Liver (tissue), 8 donors: ENCODE measurements at regions not wholly inside any gene's neighbourhood (a gene's known extent, or its start where the extent isn't known, plus 50 kb on each side); places are given as distances from the start of the nearest gene placed in this dataset.

Experiments
- DNase-seq: peaks from one replicate; pipeline ENCODE4 v3.0.0-alpha.2; 2017; ENCODE audit warnings: low spot score
- H3K27ac ChIP-seq, 2 donors: one replicate each; pipeline ENCODE4 v1.7.0; 2013; ENCODE audit warnings: inconsistent platforms in 2 of 2, low read length in 2 of 2, control low read depth in 1 of 2, low read depth in 1 of 2, mild to moderate bottlenecking in 1 of 2
- H3K27me3 ChIP-seq, 4 donors: one replicate each; pipeline versions ENCODE4 v1.6.1 to v1.7.0; 2013; ENCODE audit warnings: low read length in 3 of 4, inconsistent platforms in 1 of 4, mild to moderate bottlenecking in 1 of 4, moderate library complexity in 1 of 4; ENCODE audit not compliant: control insufficient read depth in 4 of 4, insufficient read depth in 4 of 4
- H3K36me3 ChIP-seq, 4 donors: one replicate each; pipeline versions ENCODE4 v1.6.1 to v1.7.0; 2013; ENCODE audit warnings: low read length in 3 of 4, mild to moderate bottlenecking in 3 of 4, low read depth in 1 of 4, moderate library complexity in 1 of 4; ENCODE audit not compliant: control insufficient read depth in 4 of 4, insufficient read depth in 3 of 4
- H3K4me1 ChIP-seq, 4 donors: one replicate each; pipeline versions ENCODE4 v1.6.1 to v1.7.0; 2013; ENCODE audit warnings: low read length in 3 of 4, mild to moderate bottlenecking in 3 of 4, moderate library complexity in 1 of 4; ENCODE audit not compliant: control insufficient read depth in 4 of 4, insufficient read depth in 4 of 4
- H3K4me3 ChIP-seq, 3 donors: one replicate each; pipeline versions ENCODE4 v1.6.1 to v1.7.0; 2013; ENCODE audit warnings: low read length in 3 of 3, control low read depth in 1 of 3, low read depth in 1 of 3, mild to moderate bottlenecking in 1 of 3
- H3K9ac ChIP-seq, 2 donors: one replicate each; pipeline ENCODE4 v1.7.0; 2013; ENCODE audit warnings: low read length in 2 of 2, mild to moderate bottlenecking in 2 of 2, moderate library complexity in 2 of 2, control low read depth in 1 of 2, low read depth in 1 of 2
- H3K9me3 ChIP-seq, 4 donors: one replicate each; pipeline versions ENCODE4 v1.6.1 to v1.7.0; 2013; ENCODE audit warnings: low read length in 3 of 4; ENCODE audit not compliant: control insufficient read depth in 4 of 4
- CTCF ChIP-seq: fragments of 150-350 bp; IDR thresholded peaks from 2 replicates; pipeline ENCODE4 v1.5.1; 2017; ENCODE audit warnings: improper control_type of control experiment, low read depth, low read length; ENCODE audit not compliant: missing input control
- EGR1 ChIP-seq, 2 donors: IDR thresholded peaks; 2 replicates each; pipeline ENCODE4 v1.6.1; 2016 to 2018; ENCODE audit warnings: antibody characterized with exemption in 2 of 2, low read depth in 2 of 2
- FOXA1 ChIP-seq: IDR thresholded peaks from 2 replicates; pipeline ENCODE4 v1.6.1; 2016; ENCODE audit warnings: antibody characterized with exemption
- FOXA2 ChIP-seq: IDR thresholded peaks from 2 replicates; pipeline ENCODE4 v1.6.1; 2016; ENCODE audit warnings: antibody characterized with exemption
- GABPA ChIP-seq, 2 donors: IDR thresholded peaks in 1 of 2; conservative IDR thresholded peaks in 1 of 2; 2 replicates each; pipeline ENCODE4 v1.6.1; 2016; ENCODE audit warnings: antibody characterized with exemption in 2 of 2, mild to moderate bottlenecking in 1 of 2, moderate library complexity in 1 of 2
- HNF4A ChIP-seq, 2 donors: conservative IDR thresholded peaks; 2 replicates each; pipeline ENCODE4 v1.6.1; 2016; ENCODE audit warnings: antibody characterized with exemption in 2 of 2, mild to moderate bottlenecking in 2 of 2
- HNF4G ChIP-seq: IDR thresholded peaks from 2 replicates; pipeline ENCODE4 v1.6.1; 2016; ENCODE audit warnings: antibody characterized with exemption
- JUND ChIP-seq, 2 donors: IDR thresholded peaks; 2 replicates each; pipeline ENCODE4 v1.6.1; 2016; ENCODE audit warnings: antibody characterized with exemption in 2 of 2
- MAX ChIP-seq: IDR thresholded peaks from 2 replicates; pipeline ENCODE4 v1.6.1; 2016; ENCODE audit warnings: antibody characterized with exemption
- NR2F2 ChIP-seq: IDR thresholded peaks from 2 replicates; pipeline ENCODE4 v1.6.1; 2016; ENCODE audit warnings: antibody characterized with exemption
- RAD21 ChIP-seq, 2 donors: IDR thresholded peaks; 2 replicates each; pipeline ENCODE4 v1.6.1; 2016; ENCODE audit warnings: antibody characterized with exemption in 2 of 2, mild to moderate bottlenecking in 2 of 2
- RXRA ChIP-seq, 2 donors: IDR thresholded peaks; 2 replicates each; pipeline ENCODE4 v1.6.1; 2017 to 2018; ENCODE audit warnings: antibody characterized with exemption in 2 of 2, mild to moderate bottlenecking in 1 of 2
- SP1 ChIP-seq: IDR thresholded peaks from 2 replicates; pipeline ENCODE4 v1.6.1; 2018; ENCODE audit warnings: antibody characterized with exemption, mild to moderate bottlenecking
- TAF1 ChIP-seq: conservative IDR thresholded peaks from 2 replicates; pipeline ENCODE4 v1.6.1; 2016; ENCODE audit warnings: antibody characterized with exemption, mild to moderate bottlenecking
- YY1 ChIP-seq: IDR thresholded peaks from 2 replicates; pipeline ENCODE4 v1.6.1; 2016; ENCODE audit warnings: antibody characterized with exemption, mild to moderate bottlenecking
- ZBTB33 ChIP-seq: IDR thresholded peaks from 2 replicates; pipeline ENCODE4 v1.6.1; 2016; ENCODE audit warnings: antibody characterized with exemption
- WGBS: extraction: QIAGEN DNeasy Blood & Tissue Kit; methylation state at CpG from one replicate; pipeline ENCODE4 v1.1.7; 2013; 5-methylcytosine and 5-hydroxymethylcytosine counted together
- TF ChIP-seq, protein P1 (sequence below): IDR thresholded peaks from 2 replicates; pipeline ENCODE4 v1.6.1; 2016; ENCODE audit warnings: antibody characterized with exemption, mild to moderate bottlenecking
- TF ChIP-seq, protein P2 (sequence below): IDR thresholded peaks from 2 replicates; pipeline ENCODE4 v1.6.1; 2016; ENCODE audit warnings: antibody characterized with exemption
- donor health status: healthy.
- donor health status: healthy.
- donor health status: healthy.
- donor health status: healthy.
- donor health status: healthy.

DNA sequence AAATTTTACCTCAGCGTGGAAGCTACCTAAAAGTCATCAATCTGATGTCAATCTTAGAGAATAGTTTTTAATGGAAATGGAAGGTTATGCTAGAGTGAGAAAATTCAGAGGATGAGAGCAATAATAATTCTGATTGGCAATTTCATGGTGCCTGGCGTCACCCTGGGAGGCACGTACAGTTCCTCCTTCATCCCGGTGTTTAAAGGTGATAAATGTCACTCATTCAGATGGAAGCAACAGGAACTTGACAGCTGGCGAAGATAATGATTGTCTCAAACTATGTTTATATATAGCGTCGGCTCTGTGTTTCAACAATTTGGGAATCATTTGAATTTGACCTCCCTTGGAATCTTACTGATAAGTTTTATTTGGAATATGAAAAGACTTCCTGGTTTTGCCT, 108.4 kb downstream of the MED10 start:
- DNase-seq = no peak
- Histone ChIP-seq H3K9me3 (no peaks in the 10 kb centered on the region), H3K9ac (no peak overlapping the region), H3K4me3 (no peak overlapping the region), H3K4me1 (no peaks in the 10 kb centered on the region), H3K36me3 (no peaks in the 10 kb centered on the region), H3K27ac (no peak overlapping the region), H3K27me3 (no peaks in the 10 kb centered on the region)
- TF ChIP-seq TAF1 (no peak), YY1 (no peak), CTCF (no peak), HNF4A (conservative IDR thresholded peaks at IDR 0.05) (no peak), FOXA1 (no peak), SP1 (no peak)
- TF ChIP-seq, protein P1, sequence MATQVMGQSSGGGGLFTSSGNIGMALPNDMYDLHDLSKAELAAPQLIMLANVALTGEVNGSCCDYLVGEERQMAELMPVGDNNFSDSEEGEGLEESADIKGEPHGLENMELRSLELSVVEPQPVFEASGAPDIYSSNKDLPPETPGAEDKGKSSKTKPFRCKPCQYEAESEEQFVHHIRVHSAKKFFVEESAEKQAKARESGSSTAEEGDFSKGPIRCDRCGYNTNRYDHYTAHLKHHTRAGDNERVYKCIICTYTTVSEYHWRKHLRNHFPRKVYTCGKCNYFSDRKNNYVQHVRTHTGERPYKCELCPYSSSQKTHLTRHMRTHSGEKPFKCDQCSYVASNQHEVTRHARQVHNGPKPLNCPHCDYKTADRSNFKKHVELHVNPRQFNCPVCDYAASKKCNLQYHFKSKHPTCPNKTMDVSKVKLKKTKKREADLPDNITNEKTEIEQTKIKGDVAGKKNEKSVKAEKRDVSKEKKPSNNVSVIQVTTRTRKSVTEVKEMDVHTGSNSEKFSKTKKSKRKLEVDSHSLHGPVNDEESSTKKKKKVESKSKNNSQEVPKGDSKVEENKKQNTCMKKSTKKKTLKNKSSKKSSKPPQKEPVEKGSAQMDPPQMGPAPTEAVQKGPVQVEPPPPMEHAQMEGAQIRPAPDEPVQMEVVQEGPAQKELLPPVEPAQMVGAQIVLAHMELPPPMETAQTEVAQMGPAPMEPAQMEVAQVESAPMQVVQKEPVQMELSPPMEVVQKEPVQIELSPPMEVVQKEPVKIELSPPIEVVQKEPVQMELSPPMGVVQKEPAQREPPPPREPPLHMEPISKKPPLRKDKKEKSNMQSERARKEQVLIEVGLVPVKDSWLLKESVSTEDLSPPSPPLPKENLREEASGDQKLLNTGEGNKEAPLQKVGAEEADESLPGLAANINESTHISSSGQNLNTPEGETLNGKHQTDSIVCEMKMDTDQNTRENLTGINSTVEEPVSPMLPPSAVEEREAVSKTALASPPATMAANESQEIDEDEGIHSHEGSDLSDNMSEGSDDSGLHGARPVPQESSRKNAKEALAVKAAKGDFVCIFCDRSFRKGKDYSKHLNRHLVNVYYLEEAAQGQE = no peak
- 84% methylated on average over 7 of the region's 7 CpGs for WGBS

- no peak overlapping the region for H3K9ac ChIP-seq
- H3K36me3 ChIP-seq = no peaks in the 10 kb centered on the region
- no peaks in the 10 kb centered on the region for H3K4me1 ChIP-seq
- H3K27ac ChIP-seq = no peak overlapping the region
- no peak overlapping the region for H3K4me3 ChIP-seq
- WGBS = 70% methylated on average over 3 of the region's 3 CpGs
- no peaks in the 10 kb centered on the region for H3K27me3 ChIP-seq
- H3K9me3 ChIP-seq = no peaks in the 10 kb centered on the region
- no peak for DNase-seq
- TF ChIP-seq CTCF (no peak), FOXA1 (no peak), YY1 (no peak), SP1 (no peak), TAF1 (no peak), HNF4A (conservative IDR thresholded peaks at IDR 0.05) (no peak), RXRA (IDR thresholded peaks at IDR 0.05) (no peak), GABPA (IDR thresholded peaks at IDR 0.05 in 1 of 2, conservative IDR thresholded peaks at IDR 0.05 in 1 of 2) (no peak), NR2F2 (no peak), RAD21 (IDR thresholded peaks at IDR 0.05) (no peak), HNF4G (no peak), MAX (no peak), ZBTB33 (no peak), JUND (IDR thresholded peaks at IDR 0.05) (no peak), EGR1 (IDR thresholded peaks at IDR 0.05; ENCODE audit: low read depth in 2 of 2) (no peak), FOXA2 (no peak)
- TF ChIP-seq, protein P1 = no peak
- TF ChIP-seq, protein P2, sequence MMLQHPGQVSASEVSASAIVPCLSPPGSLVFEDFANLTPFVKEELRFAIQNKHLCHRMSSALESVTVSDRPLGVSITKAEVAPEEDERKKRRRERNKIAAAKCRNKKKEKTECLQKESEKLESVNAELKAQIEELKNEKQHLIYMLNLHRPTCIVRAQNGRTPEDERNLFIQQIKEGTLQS = no peak
Observed at GRCh38 chr5:6266671-6267197, 111.6 kb downstream of the MED10 start.
